ENCODE measurements at regions not wholly inside any gene's neighbourhood (a gene's known extent, or its start where the extent isn't known, plus 50 kb on each side); places are given as distances from the start of the nearest gene placed in this dataset.

- TF ChIP-seq EZH2 (IDR thresholded peaks at IDR 0.05; ENCODE audit: low read depth, unreplicated experiment) (no peak), CTCF (conservative IDR thresholded peaks at IDR 0.05; ENCODE audit: low read depth in 2 of 2) (no peak), POLR2AphosphoS5 (IDR thresholded peaks at IDR 0.05; ENCODE audit: low read depth) (no peak), EZH2phosphoT487 (IDR thresholded peaks at IDR 0.05; ENCODE audit: unreplicated experiment) (no peak), ZNF331 (CRISPR knock-in tag; IDR thresholded peaks at IDR 0.05; ENCODE audit: low read depth) (no peak), REST (IDR thresholded peaks at IDR 0.05; ENCODE audit: unreplicated experiment) (no peak), CREB1 (CRISPR knock-in tag; IDR thresholded peaks at IDR 0.05; ENCODE audit: low read depth) (no peak), ZNF462 (CRISPR knock-in tag; IDR thresholded peaks at IDR 0.05) (no peak), JUNB (IDR thresholded peaks at IDR 0.05; ENCODE audit: unreplicated experiment) (no peak), NANOG (IDR thresholded peaks at IDR 0.05; ENCODE audit: borderline replicate concordance) (no peak), ETS1 (IDR thresholded peaks at IDR 0.05) (no peak)
Observed at GRCh38 chr7:68542831-68543230, 1055.4 kb upstream of the AUTS2 start.
